ENCODE measurements at regions not wholly inside any gene's neighbourhood (a gene's known extent, or its start where the extent isn't known, plus 50 kb on each side); places are given as distances from the start of the nearest gene placed in this dataset.
"Not testable (repeated sequence)": the region's sequence is repeated elsewhere in the genome, so short reads cannot be mapped to it uniquely, and the experiment has no call there.

GRCh38 chr14:28382444-28383190 is 384.0 kb upstream of the FOXG1 start:
- in situ Hi-C loops (cut with HindIII; ENCODE audit: low sequenced_read_pairs) = no loop called here
- H3K4me3 ChIP-seq (ENCODE audit: low read depth, low read length) = no peak overlapping the region
- peak; percentile 70 for DNase-seq (ENCODE audit: low read depth)
- TF ChIP-seq CTCF (IDR thresholded peaks at IDR 0.05; ENCODE audit: low read depth, low read length, missing control alignments) = no peak

GRCh38 chr14:28398506-28398905 is 368.1 kb upstream of the FOXG1 start:
- DNase-seq (ENCODE audit: low read depth) = peak; percentile 28
- in situ Hi-C loops (cut with HindIII; ENCODE audit: low sequenced_read_pairs) = no loop called here
- H3K4me3 ChIP-seq (ENCODE audit: low read depth, low read length) = no peak overlapping the region
- no peak for TF ChIP-seq CTCF (IDR thresholded peaks at IDR 0.05; ENCODE audit: low read depth, low read length, missing control alignments)

GRCh38 chr14:28401705-28402104 is 364.9 kb upstream of the FOXG1 start:
- H3K4me3 ChIP-seq (ENCODE audit: low read depth, low read length); DNase-seq (ENCODE audit: low read depth); in situ Hi-C loops (cut with HindIII; ENCODE audit: low sequenced_read_pairs): not testable (repeated sequence)

GRCh38 chr14:28406196-28406595 is 360.4 kb upstream of the FOXG1 start:
- TF ChIP-seq CTCF (IDR thresholded peaks at IDR 0.05; ENCODE audit: low read depth, low read length, missing control alignments) = no peak
- H3K4me3 ChIP-seq (ENCODE audit: low read depth, low read length) = no peak overlapping the region
- DNase-seq (ENCODE audit: low read depth) = peak; percentile 31
- in situ Hi-C loops (cut with HindIII; ENCODE audit: low sequenced_read_pairs) = no loop called here

- in situ Hi-C loops (cut with HindIII; ENCODE audit: low sequenced_read_pairs) = no loop called here
- no peak overlapping the region for H3K4me3 ChIP-seq (ENCODE audit: low read depth, low read length)
- no peak for TF ChIP-seq CTCF (IDR thresholded peaks at IDR 0.05; ENCODE audit: low read depth, low read length, missing control alignments)
- DNase-seq (ENCODE audit: low read depth) = no peak
These were observed 359.4 kb upstream of the FOXG1 start for GRCh38 chr14:28407031-28407825.

GRCh38 chr14:28407996-28408395 is 358.6 kb upstream of the FOXG1 start:
- no peak for TF ChIP-seq CTCF (IDR thresholded peaks at IDR 0.05; ENCODE audit: low read depth, low read length, missing control alignments)
- no peak overlapping the region for H3K4me3 ChIP-seq (ENCODE audit: low read depth, low read length)
- in situ Hi-C loops (cut with HindIII; ENCODE audit: low sequenced_read_pairs) = no loop called here
- no peak for DNase-seq (ENCODE audit: low read depth)

GRCh38 chr14:28412077-28412476 is 354.5 kb upstream of the FOXG1 start:
- in situ Hi-C loops (cut with HindIII; ENCODE audit: low sequenced_read_pairs) = no loop called here
- no peak overlapping the region for H3K4me3 ChIP-seq (ENCODE audit: low read depth, low read length)
- TF ChIP-seq CTCF (IDR thresholded peaks at IDR 0.05; ENCODE audit: low read depth, low read length, missing control alignments) = no peak
- no peak for DNase-seq (ENCODE audit: low read depth)
